GM18909 (cell line): ENCODE measurements at regions not wholly inside any gene's neighbourhood (a gene's known extent, or its start where the extent isn't known, plus 50 kb on each side); places are given as distances from the start of the nearest gene placed in this dataset.
A peak's percentile ranks its signal among the peaks of the same experiment; 100 is the strongest.

Experiments used
- ATAC-seq: cut with Tn5 transposase; IDR thresholded peaks from one replicate; pipeline ENCODE4 v1.9.1; 2021; ENCODE audit warnings: mild to moderate bottlenecking; ENCODE audit not compliant: unreplicated experiment, poor library complexity

DNA sequence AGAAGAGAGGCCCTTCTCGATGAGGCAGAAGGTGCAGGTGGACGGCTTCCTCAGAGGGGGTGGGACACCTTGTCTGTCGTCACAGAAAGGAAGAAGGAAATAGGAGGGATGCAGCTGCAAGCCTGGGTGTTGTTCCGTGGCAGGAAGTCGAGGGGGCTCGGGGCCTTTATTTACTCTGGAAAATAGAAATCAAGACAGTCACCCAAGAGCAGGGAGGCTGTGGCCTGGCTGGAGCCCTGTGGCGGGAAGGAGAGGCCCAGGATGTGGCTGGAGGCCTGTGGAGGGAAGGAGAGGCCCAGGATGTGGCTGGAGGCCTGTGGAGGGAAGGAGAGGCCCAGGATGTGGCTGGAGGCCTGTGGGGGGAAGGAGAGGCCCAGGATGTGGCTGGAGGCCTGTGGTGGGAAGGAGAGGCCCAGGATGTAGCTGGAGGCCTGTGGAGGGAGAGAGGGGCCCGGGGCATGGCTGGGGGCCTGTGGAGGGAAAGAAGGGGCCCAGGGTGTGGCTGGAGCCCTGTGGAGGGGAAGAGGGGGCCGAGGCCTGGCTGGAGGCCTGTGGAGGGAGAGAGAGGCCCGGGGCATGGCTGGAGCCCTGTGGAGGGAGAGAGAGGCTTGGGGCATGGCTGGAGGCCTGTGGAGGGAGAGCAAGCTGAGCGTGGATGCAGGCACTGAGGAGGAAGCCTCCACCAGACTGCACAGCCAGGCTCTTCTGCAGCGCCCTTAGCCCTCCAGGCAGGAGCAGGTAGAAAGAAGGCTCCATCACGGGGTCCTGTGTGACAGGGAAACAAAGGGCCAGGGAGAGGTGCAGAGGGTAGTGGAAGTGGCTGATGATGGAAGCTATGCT is 97.3 kb upstream of the SFMBT2 start:
- ATAC-seq, result peak; percentile 37

DNA sequence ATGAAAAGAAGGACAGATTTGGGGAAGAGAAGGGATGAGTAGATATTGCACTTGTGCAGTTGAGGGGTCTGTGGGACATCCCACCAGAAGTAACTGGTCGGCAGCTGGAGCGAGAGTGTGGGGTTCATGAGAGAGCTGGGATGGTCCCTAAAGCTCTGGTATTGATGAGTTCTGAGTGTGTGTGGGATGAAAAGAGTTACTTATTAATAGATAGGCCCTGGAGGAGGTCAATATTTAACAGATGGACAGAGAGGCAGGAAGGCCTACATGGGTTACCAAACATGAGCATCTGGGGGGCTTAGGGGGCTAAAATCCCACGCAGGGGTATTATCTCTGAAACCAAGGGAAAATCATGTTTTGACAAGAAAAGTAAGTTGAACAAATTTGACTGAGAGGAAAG is 95.7 kb upstream of the SFMBT2 start:
- ATAC-seq, result no peak

DNA sequence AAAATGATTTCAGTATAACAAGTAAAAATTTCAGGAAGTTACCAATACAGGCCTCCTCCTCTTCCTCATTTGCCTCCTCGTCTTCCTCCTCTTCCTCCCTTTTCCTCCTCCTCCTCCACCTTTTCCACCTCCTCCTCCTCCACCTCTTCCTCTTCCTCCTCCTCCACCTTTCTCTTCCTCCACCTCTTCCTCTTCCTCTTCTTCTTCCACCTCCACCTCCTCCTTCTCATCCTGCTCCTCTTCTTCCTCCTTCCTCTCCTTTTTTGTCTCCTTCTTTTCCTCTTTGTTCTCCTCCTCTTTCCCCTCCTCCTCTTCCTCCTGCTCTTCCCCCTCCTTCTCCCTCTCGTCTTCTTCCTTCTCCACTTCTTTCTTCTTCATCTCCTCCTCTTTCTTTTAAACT is 94.4 kb upstream of the SFMBT2 start:
- no peak for ATAC-seq

DNA sequence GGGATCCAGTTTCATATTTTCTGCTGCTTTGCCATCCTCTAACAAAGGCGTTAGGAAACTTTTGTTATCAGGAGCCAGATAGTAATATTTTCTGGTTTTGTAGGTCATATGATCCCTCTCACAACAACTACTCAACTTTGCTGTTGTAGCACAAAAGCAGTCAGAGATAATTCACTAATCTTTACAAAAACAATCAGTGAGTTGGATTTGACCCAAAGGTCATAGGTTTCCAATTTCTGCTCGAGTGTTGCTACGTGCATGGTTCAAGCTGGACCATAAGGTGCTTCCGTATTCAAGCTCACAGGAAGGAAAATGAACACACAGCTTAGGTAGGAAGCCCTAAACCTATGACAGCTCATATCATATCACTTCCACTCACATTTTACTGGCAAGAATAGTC is 92.4 kb upstream of the SFMBT2 start:
- ATAC-seq, result no peak

DNA sequence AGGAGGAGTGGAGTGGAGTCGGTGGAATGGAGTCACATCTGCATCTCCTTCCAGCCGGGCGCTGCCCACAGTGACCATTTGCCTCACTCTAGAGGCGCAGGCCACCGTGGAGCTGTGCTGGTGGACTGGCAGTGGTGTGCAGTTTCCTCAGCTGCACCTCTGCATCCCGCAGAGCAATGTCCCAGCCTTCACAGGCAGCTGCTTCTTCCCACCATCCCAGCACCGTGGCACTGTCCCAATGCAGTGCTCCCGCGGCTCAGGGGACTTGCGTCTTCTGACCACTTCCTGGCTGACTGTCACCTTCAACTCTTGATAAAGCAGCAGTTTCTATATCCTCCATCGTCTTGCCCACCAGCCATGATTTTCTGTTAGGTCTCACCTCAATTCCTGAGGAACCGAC is 90.3 kb upstream of the SFMBT2 start:
- ATAC-seq, result no peak

DNA sequence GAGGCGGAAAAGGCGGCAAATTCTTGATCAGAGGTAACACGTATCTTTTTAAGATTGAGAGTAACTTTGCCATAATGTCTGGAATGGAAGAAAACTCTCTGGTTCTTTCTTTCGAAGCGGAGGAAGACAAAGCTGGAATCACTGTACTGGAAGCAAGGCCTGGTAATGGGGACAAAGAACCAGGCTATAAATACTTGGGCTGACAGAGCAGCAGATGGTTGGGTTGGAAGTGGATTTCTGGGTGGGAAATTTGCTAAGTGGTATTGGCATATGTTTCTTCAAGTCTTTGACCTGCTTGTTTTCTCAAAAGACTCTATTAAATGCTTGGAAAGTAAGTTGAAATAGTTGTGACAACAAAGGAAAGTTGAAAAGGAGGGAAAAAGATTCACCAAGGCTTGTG is 87.3 kb upstream of the SFMBT2 start:
- no peak for ATAC-seq

DNA sequence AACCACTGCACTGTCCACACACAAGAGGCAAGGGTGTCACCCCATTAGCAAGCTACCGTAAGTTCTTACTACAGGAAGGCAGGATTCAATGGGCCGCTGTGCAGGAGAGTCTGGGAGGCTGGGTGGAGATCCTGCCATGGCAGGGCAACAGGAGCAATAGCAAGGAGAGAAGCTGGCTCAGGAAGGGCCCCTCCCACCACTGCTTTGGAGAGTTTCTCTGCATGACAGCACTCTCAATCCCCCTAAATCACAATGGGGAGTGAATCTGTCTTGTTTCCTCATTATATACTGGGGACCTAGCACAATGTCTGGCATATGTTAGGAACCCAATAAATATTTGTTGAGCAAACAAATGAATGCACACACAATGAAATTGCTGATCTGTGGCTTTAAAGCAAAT is 83.2 kb upstream of the SFMBT2 start:
- ATAC-seq, result no peak

DNA sequence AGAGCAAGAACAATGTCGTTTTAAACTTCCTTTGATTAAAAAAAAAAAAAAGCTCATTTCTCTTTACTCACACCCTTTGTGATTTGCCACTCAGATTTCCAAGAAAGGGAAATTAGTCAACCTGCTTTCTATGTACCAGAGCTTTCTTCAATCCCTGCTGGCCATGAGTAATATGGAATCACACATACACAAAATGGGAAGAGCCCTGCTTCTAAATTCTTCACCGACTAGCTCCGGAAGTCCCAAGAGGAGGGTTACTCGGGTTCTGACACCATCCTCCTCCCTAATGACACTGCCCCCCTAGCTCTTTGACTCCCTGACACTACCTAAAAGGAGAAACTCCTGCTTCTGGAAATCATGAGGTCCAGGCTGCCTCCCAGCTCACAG is 81.8 kb upstream of the SFMBT2 start:
- ATAC-seq, result peak; percentile 9

DNA sequence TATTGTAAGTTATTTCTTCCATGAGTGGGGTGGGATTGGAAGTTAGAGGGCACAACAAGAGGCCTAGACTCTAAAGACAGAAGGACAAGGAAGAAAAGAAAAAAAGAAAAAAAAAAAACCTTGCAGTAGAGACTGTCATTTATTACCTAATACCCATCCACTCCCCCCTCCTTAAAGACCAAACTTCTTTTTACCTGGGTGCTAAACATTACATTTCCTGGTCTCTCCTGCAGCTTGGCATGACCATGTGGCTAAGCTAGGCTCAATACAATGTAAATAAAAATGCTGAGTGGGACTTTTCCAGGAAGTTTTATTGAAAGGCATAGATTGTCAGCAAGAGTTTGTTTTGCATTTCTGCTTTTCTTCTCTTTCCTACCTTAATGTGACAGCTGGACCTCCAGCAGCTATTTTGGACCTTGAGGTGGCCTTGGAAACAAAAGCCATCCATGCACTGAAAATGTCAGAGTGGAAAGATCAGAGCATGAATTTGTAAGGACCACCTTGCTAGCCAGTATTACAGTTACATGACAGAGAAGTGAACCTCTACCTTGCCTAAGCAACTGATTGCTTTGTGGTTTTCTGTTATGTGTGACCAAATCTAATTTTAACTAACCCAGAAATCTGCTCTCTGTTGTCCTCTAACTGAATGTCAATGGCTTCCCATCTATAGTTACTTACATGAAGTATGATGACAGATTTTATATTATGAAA is 81.3 kb upstream of the SFMBT2 start:
- peak; percentile 94 for ATAC-seq

DNA sequence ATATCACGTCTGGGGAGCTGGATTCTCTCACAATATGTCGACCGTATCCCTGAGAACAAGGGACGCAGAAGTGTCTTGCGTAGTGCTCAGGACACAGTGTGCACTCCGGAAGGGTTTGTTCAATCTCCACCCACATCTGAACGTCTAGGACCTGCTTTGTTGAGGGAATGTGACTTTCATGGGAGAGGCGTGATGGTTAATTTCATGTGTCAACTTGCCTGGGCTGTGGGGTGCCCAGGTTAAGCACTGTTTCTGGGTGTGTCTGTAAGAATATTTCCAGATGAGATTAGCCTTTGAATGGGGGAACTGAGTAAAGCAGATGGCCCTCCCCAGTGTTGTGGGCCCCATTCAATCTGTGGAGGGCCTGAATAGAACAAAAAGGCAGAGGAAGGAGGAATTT is 80.4 kb upstream of the SFMBT2 start:
- ATAC-seq, result no peak

DNA sequence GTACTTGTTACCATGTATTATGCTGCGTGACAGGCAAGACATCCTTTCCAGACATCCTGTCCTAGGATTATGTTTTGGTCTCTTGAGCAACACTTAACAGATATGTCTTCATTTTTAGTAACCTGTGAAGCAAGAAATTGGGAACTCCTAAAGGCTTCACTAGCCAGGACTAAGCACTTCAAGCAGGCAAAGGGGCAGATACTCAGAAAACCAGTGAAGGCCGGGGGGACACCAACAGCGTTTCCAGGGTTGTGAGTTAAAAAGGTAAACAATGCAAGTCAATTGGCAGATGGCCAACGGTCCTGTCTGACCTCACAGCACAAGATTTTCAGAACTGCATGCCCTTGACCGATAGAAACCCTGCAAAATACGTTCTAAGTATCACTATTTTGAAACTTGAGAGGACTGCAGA is 77.6 kb upstream of the SFMBT2 start:
- ATAC-seq, result no peak

DNA sequence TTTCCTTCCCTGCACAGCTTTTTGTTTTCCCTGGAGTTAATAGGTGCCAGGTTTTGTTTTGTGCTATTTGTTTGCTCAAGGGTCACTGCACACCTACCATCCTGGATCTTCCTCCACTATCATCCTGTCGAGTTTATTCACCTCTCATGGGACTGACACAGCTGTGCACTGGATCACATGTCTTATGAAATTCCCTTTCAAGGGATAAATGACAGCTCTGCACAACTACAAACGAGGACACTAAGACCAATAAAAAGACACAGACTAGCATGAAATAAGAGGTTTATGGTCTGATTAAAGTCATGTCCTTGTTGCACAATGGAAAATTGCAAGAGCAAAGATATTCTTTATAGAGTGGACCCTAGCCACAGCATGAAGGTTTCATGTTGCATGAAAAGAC is 76.7 kb upstream of the SFMBT2 start:
- no peak for ATAC-seq

DNA sequence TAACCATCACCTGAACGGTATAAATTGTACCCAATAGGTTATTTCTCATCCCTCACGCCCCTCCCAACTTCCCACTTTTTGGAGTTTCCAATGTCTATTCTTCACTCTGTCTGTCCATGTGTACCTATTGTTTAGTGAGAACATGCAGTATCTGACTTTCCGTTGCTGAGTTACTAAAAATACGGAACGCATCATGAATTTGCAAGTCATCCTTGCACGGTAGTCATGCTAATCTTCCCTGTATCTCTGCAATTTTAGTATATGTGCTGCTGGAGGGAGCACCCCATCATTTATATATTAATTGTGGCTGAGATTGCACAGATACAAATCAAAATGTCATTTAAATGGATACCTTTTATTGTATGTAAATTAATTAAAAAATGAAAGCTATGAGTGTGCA is 75.7 kb upstream of the SFMBT2 start:
- no peak for ATAC-seq

DNA sequence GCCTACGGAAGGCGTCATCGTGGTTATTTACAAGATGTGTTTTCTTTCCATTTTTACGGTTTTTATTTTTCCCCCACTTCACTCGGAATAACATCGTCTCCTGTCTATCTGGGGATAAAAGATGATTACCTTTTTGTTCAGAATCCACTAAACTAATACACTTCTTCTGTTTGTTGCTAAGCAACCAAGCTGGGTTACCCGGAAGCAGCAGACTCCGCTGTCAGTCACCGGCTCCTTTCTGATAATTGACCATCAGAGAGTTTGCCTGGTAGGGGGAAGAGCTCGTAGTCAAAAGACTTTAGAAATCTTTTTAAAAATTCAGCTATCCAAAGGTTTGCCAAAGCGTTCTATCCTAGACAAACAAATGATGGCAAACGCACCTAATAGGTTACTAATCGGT is 75.0 kb upstream of the SFMBT2 start:
- no peak for ATAC-seq

DNA sequence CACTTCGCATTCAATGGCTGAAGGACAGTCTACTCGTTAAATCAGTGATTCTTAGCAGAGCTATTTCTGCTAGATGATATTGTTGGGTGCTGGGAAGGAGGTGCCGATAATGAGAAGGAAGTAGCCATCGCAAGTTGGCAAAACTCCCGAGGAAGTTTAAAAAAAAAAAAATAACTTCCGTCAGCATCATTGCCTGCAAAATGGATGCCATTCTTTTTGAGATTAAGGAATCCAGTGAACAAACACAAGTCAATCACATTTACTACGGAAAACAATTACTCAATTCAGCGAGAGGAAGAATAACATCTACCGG is 74.4 kb upstream of the SFMBT2 start:
- no peak for ATAC-seq

DNA sequence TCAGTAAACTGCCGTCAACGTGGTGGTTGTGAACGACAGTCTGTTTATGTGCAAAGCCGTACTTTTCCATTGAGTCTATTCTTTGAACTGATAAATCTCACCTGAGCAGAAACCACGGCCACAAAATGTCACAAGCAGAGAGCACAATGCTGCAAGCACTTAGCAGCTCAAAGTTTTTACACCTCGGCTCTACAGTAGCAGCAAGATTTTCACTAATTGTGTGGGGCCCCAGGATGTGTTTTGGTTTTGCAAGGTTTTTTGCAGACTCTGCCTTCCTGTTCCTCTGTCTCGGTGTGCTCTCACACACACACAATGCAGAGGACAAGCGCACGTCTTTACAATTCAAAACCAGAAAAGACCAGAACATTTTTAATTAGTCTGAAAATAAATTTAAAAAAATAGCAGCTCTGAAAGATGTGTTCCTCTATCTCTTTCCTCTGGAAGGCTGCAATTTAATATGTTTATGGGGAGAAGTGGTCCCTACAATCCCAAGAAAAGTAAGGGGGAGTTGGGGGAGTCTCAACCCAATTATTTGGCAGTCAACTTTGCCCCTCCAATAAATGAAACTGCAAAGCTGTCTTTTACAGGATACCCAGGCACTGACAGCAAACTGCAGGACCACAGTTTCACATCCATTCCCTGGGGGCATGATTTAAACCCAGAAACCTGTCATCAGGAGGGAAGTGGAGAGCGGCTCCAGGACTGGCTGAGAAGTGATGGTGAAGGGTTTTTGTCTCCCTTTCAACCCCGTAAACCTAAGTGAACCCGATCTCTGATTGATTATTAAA is 73.8 kb upstream of the SFMBT2 start:
- peak; percentile 79 for ATAC-seq

DNA sequence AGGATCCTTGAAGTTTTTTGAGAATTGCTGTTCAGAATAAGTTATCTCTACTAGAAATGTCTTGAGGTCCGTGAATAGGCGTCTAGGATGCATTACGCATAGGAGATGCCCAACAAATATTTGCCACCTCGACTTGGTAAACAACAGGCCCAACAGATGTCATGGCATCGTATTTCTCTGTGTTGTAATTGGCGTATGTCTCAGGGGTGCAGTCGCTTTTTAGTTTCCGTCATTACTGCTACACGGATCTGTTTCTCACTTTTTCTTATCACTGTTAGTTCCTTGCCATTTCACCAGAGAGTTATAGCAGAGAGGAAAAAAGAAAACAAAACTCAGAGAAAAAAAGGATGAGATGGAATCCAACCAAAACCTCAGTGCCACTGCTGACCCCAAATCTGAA is 73.0 kb upstream of the SFMBT2 start:
- no peak for ATAC-seq

DNA sequence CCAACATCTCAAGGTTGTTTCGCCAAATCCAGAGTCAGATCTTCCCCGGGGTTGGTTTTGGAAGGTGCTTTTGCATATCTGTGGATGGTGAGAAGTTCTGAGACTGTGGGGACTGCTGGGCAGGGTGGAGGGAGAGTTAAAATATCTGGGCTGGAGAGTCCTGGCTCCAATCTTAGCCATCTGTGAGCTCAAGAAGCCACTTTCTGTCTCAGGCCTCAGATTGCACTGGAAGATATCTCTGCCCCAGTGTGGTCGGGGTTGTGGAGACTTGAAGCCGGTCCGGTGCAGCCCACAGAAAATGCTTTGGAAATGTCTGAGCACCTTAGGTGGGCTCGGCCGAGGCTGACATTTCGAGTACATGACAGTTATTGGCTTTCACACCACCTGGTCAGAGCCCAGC is 72.2 kb upstream of the SFMBT2 start:
- ATAC-seq, result no peak

DNA sequence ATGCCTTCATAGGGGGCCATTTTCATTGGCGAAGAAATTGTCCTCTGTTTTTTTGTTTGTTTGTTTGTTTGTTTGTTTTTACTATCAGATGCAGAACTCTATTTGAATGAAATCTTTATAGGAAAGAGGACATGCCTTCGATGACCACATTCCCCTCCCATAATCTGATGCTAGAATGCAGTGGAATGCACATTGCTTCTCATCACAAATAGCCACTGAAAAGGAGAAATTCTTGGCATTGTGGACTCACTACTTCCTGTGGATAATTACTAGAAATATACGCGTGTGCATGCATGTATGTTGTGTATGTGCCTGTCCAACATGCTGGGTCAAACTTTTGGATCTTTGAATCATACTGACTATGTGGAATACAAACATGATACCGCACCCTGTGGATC is 70.5 kb upstream of the SFMBT2 start:
- no peak for ATAC-seq

DNA sequence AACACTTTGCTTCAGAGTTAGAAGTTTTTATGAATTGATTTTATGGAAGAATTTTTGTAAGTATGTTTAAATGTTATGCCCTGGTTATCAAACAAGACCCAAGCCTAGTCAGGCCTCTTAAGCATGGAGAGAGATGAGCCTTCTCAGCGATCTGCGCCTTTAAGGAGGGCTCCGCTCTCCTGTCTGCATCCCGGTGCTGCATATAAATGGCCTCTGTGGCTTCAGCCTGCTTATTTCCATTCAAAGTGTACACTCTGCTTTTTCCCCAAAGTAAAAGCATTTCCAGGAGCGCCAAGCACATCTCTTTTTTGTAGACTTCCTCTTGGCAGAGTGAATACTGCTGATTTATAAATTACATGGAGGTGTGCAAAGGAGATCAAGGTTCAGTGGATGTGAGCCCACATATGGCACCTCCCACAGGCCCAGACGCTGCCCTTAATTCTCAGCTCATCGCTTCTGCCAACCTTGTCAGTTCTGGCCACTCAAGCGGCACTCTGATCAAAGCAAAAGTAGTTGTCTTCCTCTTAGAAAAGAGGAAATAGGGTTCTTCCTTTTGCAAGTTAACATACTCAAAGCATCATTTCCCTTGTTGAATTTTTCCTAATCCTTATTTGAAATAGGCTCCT is 70.0 kb upstream of the SFMBT2 start:
- ATAC-seq, result peak; percentile 50
